ENCODE measurements at regions not wholly inside any gene's neighbourhood (a gene's known extent, or its start where the extent isn't known, plus 50 kb on each side); places are given as distances from the start of the nearest gene placed in this dataset.

DNA sequence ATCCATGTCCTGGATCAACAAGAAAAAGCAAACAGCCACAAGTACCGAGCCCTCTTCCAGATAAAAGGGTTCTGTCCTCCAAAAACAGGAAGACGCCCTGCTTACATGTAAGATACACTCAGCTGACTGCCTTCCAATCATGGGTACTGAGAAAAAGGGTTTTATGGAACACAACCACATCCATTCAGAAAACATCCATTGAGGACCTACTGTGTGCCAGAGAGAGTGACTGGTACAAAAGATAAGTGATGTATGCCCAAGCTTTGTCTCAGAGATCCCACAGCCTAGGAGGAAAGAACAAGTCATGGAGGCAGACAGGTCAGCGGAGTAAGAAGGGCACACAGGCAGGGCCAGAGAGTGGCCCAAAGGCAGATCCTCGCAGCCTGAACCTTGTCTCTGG, 94.8 kb upstream of the SSTR4 start:
- Histone ChIP-seq H3K27me3 (replicated peaks in 1 of 4; ENCODE audit: control extremely low read depth in 1 of 4, control insufficient read depth in 3 of 4, insufficient read depth in 4 of 4, low read length in 3 of 4) (no peaks in the 10 kb centered on the region), H3K9ac (ENCODE audit: low read length) (no peak overlapping the region), H3K4me1 (ENCODE audit: control insufficient read depth in 2 of 2, insufficient read depth in 2 of 2, low read length in 2 of 2) (no peaks in the 10 kb centered on the region), H3K4me2 (replicated peaks; ENCODE audit: low read depth, low read length, poor library complexity, severe bottlenecking) (no peak overlapping the region), H3K36me3 (replicated peaks in 1 of 2; ENCODE audit: control extremely low read depth in 1 of 2, control insufficient read depth in 1 of 2, extremely low read depth in 1 of 2, insufficient read depth in 2 of 2, low read length in 1 of 2) (no peaks in the 10 kb centered on the region), H3K79me2 (ENCODE audit: control insufficient read depth, insufficient read depth, low read length) (no peaks in the 10 kb centered on the region), H2AFZ (ENCODE audit: insufficient read depth, low read depth, low read length, poor library complexity, severe bottlenecking) (no peak overlapping the region), H4K20me1 (ENCODE audit: control insufficient read depth, insufficient read depth, low read length, poor library complexity, severe bottlenecking) (no peaks in the 10 kb centered on the region), H3K4me3 (ENCODE audit: control extremely low read depth in 1 of 5, extremely low read depth in 1 of 5, insufficient read depth in 1 of 5, low read depth in 2 of 5, low read length in 4 of 5) (no peak overlapping the region), H3K27ac (ENCODE audit: low read length in 2 of 2) (no peak overlapping the region), H3K9me3 (ENCODE audit: control extremely low read depth in 1 of 3, control insufficient read depth in 2 of 3, insufficient read depth in 1 of 3, low read length in 2 of 3) (no peaks in the 10 kb centered on the region)
- no peak for TF ChIP-seq EZH2 (IDR thresholded peaks at IDR 0.05; ENCODE audit: borderline replicate concordance, insufficient read depth, low read depth, low read length, poor library complexity, severe bottlenecking)
- TF ChIP-seq, protein P1, sequence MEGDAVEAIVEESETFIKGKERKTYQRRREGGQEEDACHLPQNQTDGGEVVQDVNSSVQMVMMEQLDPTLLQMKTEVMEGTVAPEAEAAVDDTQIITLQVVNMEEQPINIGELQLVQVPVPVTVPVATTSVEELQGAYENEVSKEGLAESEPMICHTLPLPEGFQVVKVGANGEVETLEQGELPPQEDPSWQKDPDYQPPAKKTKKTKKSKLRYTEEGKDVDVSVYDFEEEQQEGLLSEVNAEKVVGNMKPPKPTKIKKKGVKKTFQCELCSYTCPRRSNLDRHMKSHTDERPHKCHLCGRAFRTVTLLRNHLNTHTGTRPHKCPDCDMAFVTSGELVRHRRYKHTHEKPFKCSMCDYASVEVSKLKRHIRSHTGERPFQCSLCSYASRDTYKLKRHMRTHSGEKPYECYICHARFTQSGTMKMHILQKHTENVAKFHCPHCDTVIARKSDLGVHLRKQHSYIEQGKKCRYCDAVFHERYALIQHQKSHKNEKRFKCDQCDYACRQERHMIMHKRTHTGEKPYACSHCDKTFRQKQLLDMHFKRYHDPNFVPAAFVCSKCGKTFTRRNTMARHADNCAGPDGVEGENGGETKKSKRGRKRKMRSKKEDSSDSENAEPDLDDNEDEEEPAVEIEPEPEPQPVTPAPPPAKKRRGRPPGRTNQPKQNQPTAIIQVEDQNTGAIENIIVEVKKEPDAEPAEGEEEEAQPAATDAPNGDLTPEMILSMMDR (IDR thresholded peaks at IDR 0.05), result no peak
- H3K4me1 Mint-ChIP-seq, result no peaks in the 10 kb centered on the region
- no peak overlapping the region for H3K4me3 Mint-ChIP-seq
- intact Hi-C loops (cut with micrococcal nuclease), result no loop called here
- H3K27ac Mint-ChIP-seq, result no peak overlapping the region
- 94% methylated on average over 3 of the region's 4 CpGs for WGBS (ENCODE audit: insufficient coverage)
- POLR2A ChIA-PET, result no interaction called here
- DNase-seq, result no peak
- ATAC-seq (ENCODE audit: low read depth), result no peak
- CTCF ChIA-PET, result no interaction called here
- no peaks in the 10 kb centered on the region for H3K9me3 Mint-ChIP-seq (ENCODE audit: insufficient read depth)
- H3K27me3 Mint-ChIP-seq, result peaks cover 4% of the 10 kb centered on the region

DNA sequence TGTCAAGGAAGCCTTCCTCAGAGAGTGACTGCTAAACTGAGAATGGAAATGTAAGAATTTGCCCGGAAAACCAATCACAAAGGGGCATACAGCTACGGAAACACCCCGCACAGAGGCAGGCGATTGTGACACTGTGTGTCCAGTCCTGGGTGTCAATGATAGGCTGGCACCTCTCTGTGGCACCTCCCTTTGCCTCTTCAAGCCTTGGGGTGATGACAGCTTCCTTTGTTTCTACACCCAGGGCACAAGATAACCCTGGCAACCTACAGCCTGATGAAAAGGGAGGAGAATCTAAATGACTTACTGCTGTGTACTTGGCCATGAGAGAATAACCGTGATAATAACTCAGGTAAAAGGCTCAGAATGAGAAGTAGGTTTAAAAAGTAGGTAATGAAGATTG, 93.6 kb upstream of the SSTR4 start:
- CTCF ChIA-PET, result interaction anchor here (0.6 kb wide), 1 partner anchor 607 kb away, joined by 3 read pairs; no protein-coding TSS in a partner anchor
- 81% methylated on average over 5 of the region's 5 CpGs for WGBS (ENCODE audit: insufficient coverage)
- H3K79me2 ChIP-seq (ENCODE audit: control insufficient read depth, insufficient read depth, low read length), result no peaks in the 10 kb centered on the region
- no peak overlapping the region for H3K9ac ChIP-seq (ENCODE audit: low read length)
- peaks cover 4% of the 10 kb centered on the region for H3K27me3 Mint-ChIP-seq
- H3K27ac ChIP-seq (ENCODE audit: low read length in 2 of 2), result no peak overlapping the region
- ATAC-seq (ENCODE audit: low read depth) (no peak), DNase-seq (no peak)
- no peaks in the 10 kb centered on the region for H3K9me3 Mint-ChIP-seq (ENCODE audit: insufficient read depth)
- no peak overlapping the region for H3K4me3 Mint-ChIP-seq
- POLR2A ChIA-PET, result no interaction called here
- H3K4me1 ChIP-seq (ENCODE audit: control insufficient read depth in 2 of 2, insufficient read depth in 2 of 2, low read length in 2 of 2), result no peaks in the 10 kb centered on the region
- no peaks in the 10 kb centered on the region for H3K36me3 ChIP-seq (replicated peaks in 1 of 2; ENCODE audit: control extremely low read depth in 1 of 2, control insufficient read depth in 1 of 2, extremely low read depth in 1 of 2, insufficient read depth in 2 of 2, low read length in 1 of 2)
- H3K4me2 ChIP-seq (replicated peaks; ENCODE audit: low read depth, low read length, poor library complexity, severe bottlenecking), result no peak overlapping the region
- no peak overlapping the region for H3K27ac Mint-ChIP-seq
- no peak overlapping the region for H3K4me3 ChIP-seq (ENCODE audit: control extremely low read depth in 1 of 5, extremely low read depth in 1 of 5, insufficient read depth in 1 of 5, low read depth in 2 of 5, low read length in 4 of 5)
- TF ChIP-seq, protein P1 (IDR thresholded peaks at IDR 0.05), result no peak
- TF ChIP-seq EZH2 (IDR thresholded peaks at IDR 0.05; ENCODE audit: borderline replicate concordance, insufficient read depth, low read depth, low read length, poor library complexity, severe bottlenecking), result no peak
- no peaks in the 10 kb centered on the region for H3K27me3 ChIP-seq (replicated peaks in 1 of 4; ENCODE audit: control extremely low read depth in 1 of 4, control insufficient read depth in 3 of 4, insufficient read depth in 4 of 4, low read length in 3 of 4)
- no peaks in the 10 kb centered on the region for H3K9me3 ChIP-seq (ENCODE audit: control extremely low read depth in 1 of 3, control insufficient read depth in 2 of 3, insufficient read depth in 1 of 3, low read length in 2 of 3)
- intact Hi-C loops (cut with micrococcal nuclease), result no loop called here
- H4K20me1 ChIP-seq (ENCODE audit: control insufficient read depth, insufficient read depth, low read length, poor library complexity, severe bottlenecking), result no peaks in the 10 kb centered on the region
- no peak overlapping the region for H2AFZ ChIP-seq (ENCODE audit: insufficient read depth, low read depth, low read length, poor library complexity, severe bottlenecking)
- H3K4me1 Mint-ChIP-seq, result no peaks in the 10 kb centered on the region
